Spleen (tissue), 7 donors: ENCODE measurements at regions not wholly inside any gene's neighbourhood (a gene's known extent, or its start where the extent isn't known, plus 50 kb on each side); places are given as distances from the start of the nearest gene placed in this dataset.

Experiments
- POLR2A ChIP-seq, 3 donors: fragments of 450-650 bp; IDR thresholded peaks; one replicate each; pipeline ENCODE4 v1.5.1; 2017; ENCODE audit warnings: antibody characterized with exemption in 3 of 3, mild to moderate bottlenecking in 1 of 3
- TF ChIP-seq, protein P1 (sequence below), 11 experiments: fragments of 200-600 bp in 7 of 11; fragments of 450-650 bp in 4 of 11; sonication (generic) in 4 of 11; IDR thresholded peaks in 8 of 11; conservative IDR thresholded peaks in 3 of 11; 1 replicate in 7 of 11; 2 replicates in 4 of 11; pipeline versions ENCODE4 v1.4.0 to v1.8.0; 2016 to 2021; ENCODE audit warnings: antibody characterized with exemption in 11 of 11, inconsistent platforms in 4 of 11, mild to moderate bottlenecking in 1 of 11
- donor health status: DM: no; HTN: no; CAD: no; lungs with moderate emphysema.
- donor health status: DM: no; HTN: no; CAD: no.
- donor health status: DM: no; HTN: no; CAD: no.

DNA sequence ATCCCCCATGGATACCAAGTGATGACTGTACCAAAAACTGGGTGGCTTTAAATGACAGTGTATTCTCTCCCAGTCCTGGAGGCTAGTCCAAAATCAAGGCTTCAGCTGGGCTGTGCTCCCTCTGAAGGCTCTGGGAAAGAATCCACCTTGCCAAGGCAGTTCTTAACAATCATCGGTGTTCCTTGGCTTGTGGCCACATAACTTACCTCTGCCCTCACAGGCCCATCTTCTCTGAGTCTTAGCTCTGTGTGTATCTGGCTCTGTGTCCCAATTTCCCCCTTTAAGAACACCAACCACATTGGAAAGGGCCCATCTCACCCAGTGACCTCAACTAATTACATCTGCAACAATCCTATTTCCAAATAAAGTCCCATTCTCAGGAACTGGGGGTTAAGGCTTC is 503.0 kb upstream of the PROK2 start:
- TF ChIP-seq, protein P1, sequence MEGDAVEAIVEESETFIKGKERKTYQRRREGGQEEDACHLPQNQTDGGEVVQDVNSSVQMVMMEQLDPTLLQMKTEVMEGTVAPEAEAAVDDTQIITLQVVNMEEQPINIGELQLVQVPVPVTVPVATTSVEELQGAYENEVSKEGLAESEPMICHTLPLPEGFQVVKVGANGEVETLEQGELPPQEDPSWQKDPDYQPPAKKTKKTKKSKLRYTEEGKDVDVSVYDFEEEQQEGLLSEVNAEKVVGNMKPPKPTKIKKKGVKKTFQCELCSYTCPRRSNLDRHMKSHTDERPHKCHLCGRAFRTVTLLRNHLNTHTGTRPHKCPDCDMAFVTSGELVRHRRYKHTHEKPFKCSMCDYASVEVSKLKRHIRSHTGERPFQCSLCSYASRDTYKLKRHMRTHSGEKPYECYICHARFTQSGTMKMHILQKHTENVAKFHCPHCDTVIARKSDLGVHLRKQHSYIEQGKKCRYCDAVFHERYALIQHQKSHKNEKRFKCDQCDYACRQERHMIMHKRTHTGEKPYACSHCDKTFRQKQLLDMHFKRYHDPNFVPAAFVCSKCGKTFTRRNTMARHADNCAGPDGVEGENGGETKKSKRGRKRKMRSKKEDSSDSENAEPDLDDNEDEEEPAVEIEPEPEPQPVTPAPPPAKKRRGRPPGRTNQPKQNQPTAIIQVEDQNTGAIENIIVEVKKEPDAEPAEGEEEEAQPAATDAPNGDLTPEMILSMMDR (IDR thresholded peaks at IDR 0.05 in 8 of 11, conservative IDR thresholded peaks at IDR 0.05 in 3 of 11) = no peak
- TF ChIP-seq POLR2A (IDR thresholded peaks at IDR 0.05) = no peak
